OCI-M1 (cell line): ENCODE measurements at regions not wholly inside any gene's neighbourhood (a gene's known extent, or its start where the extent isn't known, plus 50 kb on each side); places are given as distances from the start of the nearest gene placed in this dataset.

Experiments
- DNase-seq: peaks from one replicate; lab custom pipeline; 2025; lab: John Stamatoyannopoulos, UW

- no peak for DNase-seq
Observed at GRCh38 chr4:186934244-186934643, 210.6 kb upstream of the FAT1 start.

DNA sequence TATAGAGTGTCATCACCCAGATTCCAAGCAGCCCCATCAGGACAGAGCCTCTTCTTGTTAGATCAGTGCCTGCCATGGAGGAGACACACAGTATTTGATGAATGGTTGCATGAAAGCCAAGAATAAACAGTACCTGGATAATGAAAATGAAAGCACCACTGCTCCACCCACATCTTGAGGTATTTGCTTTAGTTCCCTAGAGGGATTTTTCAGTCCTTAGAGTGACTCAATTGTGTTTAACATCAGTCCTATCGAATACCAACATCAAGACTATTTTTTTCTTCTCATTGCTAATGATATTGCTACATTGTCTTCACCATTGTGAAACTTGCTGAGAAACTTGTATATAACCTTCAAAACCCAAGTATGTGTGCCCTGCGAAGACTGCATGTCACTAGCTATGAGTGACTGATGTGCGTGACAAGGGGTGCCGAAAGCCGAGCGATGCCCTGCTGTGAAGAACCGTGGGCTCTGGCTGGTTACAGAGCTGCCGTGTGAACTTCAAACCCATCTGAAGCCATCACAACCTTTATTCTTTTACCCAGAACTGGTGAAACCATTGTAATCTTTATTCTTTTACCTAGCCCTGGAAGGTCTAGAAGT, 211.3 kb upstream of the FAT1 start:
- DNase-seq, result peak; percentile 30

DNA sequence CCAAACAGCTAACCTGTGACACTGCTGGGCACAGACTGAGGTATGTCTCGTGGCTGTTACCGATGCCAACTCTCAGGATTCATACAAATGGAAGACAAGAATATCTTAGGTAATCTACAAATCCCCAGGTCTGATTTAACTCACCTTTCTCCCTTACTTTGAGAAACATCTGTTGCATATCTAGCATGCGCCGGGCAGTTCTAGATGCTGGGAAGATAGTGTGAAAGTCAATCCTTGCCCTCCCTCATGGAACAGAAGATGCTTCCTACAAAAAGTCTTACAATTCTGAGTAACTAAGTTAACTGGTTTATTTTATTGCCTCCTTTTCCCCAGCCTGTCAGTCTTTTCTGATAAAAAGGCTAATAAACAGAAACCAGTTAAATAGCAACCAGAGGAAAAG, 212.2 kb upstream of the FAT1 start:
- DNase-seq, result no peak

- no peak for DNase-seq
Observed at GRCh38 chr4:186936496-186937375, 213.1 kb upstream of the FAT1 start.

DNA sequence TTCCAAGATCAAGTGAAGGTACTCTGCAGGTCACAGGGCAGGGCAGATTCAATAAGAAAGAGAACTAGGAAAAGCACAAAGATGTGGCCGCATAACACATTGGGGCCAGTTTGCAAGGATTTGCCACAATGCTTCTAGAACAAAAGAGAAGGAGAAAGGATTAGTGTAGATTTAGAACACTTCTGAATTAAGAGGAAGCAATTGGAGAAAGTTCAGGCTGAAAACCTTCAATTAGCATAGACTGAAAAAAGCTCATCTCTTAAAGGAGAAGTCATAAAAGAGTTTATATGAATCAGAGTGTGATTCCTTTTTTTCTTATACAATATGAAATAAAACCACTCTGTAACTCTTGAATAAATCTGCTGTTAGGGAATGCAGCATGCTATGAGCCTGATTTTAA, 215.6 kb upstream of the FAT1 start:
- DNase-seq, result peak; percentile 18

DNA sequence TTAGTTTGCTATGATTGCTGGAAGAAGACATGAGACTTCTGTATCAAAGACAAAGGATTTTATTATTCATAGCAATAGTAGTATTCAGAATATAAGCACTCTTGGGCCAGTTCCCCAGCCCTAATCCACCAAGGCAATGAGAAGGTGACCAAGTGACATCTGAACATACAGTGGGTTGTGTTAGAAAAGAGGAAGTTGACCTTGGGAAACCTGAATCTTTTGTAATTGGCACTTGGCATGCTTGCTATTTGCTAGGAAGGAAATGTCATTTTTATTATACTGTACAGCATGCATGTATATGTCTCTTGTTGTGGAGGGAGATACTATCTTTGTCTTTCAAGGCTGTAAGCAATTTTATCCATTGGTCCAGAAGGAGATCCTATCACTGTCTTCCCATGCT, 216.1 kb upstream of the FAT1 start:
- DNase-seq, result peak; percentile 83

DNA sequence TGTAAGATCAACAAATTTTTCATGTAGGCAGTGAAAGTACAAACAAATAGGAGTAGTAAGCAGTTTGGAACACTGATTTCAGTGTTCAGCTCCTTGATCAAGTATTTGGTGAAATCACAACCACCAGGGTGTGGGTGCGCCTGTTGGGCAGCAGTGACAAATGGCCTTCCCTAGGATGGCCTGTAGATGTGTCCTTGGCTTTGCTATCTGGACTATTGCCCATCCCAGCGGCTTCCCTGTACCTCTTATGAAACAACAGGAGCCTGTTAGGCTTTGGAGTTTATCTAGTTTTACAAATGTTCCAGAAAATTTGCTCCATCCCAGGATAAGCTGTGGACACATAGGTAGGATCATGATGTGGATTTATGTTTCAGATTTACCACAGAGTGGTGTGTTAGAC, 216.8 kb upstream of the FAT1 start:
- DNase-seq, result no peak

- no peak for DNase-seq
Observed at GRCh38 chr4:186942758-186943377, 219.2 kb upstream of the FAT1 start.

GRCh38 chr4:186943411-186943810, 219.8 kb upstream of the FAT1 start:
- DNase-seq, result no peak

GRCh38 chr4:186946136-186946535, 222.5 kb upstream of the FAT1 start:
- DNase-seq, result no peak

DNA sequence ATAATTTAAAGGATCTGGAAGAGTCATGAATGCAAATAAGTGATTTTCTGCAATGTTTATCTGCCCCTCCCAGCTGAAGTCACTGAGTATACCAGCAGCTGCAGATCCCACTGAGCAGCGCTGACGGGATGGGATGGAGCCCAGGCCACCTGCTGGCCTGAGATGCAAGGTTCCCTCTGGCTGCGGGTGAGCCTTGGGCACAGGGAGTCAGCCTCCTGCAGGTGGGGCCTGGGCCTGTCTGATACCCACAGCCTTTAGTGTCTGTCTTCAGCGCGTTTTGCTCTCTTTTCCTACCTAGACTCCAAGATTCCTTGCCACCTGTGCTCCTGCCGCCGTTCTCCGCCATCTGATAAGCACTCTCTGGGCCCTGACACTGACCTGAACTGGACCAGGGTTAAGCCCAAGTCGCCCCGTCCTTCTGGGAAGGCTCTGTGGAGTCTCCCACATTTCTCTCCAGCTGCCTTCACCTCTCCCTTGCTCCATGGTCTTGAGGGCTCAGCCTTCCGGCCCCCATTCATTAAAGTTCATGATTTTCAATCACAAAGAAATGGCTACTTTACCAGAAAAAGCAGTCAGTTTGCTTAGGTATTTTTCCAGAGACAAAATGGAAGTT, 223.1 kb upstream of the FAT1 start:
- no peak for DNase-seq

DNA sequence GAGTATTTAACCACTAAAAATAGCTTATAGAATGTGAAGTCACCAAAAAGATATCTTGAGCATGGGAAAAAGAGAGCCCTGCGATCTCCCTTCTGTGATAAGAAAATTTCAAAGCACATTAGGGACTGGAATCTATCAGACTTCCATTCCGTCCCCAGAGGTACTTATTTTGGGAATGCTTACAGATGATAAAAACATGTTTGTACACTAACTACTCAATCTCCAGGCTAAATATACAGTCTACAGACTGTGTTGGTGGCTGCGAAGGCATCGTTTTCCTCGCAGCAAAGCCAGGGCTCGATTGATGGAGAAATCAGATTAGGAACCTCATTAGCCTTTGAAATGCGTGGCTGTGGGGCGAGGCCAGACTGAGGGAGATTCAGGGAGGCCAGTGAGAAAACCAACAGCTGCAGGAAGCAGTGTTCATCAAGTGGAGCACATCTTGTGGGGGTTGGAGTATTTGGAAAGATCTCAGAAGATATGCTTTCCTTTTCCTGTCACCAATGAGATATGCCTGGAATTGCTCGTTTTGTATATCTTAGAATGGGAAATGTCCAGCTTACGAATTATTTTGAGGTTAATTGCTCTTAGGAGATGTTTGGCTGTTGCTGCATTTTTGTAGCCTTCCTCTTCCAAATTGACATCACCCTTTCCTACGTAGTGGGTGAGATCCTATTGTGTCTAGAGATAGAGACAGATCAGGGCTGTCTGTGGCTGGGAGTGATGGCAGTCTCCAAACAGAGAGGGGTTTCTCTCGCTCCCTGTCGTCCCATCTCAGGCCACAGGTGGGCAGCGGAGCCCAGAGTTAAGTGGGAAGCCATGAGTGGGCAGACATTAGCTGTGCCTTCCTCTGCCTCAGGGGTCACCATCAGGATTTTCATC, 224.9 kb upstream of the FAT1 start:
- DNase-seq, result peak; percentile 44

DNA sequence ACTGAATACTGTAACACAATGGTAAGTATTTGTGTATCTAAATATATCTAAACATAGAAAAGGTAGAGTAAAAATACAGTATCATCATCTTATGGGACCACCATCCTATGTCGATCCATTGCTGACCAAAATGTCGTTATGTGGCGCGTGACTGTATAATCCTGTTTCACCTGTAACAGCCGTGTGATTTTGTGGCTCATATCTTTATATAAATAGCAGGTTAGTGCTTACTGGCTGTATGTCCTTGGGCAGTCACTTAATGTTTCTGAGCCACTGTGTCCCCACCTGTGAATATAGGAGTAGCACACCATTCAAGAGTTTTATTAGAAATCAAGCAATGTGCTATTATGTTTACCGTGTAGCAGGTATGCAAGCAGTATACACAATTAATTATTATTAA, 226.2 kb upstream of the FAT1 start:
- DNase-seq, result no peak

DNA sequence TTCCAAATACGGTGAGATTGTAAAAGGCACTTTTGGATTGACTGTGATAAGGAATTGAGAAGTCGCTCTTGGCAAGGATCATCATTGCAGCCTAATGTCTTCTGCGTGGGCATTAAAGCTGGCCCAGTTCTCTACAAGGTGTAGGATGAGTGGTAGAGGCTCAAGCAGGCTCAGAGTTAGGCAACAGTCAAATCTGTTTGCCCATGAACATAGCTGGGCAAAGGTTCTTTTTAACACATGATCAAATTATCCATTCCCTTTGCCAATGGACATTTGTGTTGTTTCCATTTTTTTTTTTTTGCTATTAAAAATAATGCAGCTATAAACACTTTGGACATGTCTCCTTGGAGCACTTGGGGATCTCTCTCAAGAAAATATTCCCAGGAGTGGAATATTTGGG, 229.1 kb upstream of the FAT1 start:
- no peak for DNase-seq

DNA sequence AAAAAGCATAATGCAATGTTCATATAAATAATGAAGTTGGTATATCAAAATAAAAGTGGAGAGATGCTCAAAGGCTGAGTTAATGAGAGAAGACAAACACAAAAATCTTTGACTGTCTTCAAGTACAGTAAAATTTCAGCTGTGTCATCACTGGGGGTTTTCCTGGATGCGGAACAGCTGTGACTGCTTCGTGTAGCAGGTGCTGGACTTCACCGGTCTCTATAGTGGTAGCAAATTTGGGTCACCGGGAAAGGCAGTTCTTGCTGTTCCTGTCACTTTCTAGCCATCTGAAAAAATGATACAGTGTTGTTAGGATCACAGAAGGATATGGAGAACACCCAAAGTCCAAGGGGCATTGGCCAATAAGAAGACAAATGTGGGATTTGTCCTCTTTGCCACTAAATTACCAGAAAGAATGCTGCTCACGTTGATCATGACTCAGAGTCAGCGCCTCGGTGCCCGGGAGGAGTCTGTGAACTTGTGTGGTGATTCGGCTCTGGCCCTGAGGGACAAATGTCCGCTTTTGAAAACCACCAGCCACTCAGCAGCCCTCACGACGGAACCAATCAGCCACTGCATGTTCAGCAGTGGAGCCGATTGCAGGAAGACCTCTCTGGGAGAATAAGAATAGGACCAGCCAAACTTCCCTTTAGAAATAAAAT, 230.1 kb upstream of the FAT1 start:
- no peak for DNase-seq

- no peak for DNase-seq
Observed at GRCh38 chr4:186954509-186954908, 230.9 kb upstream of the FAT1 start.

- DNase-seq, result no peak
Observed at GRCh38 chr4:186954956-186955355, 231.3 kb upstream of the FAT1 start.

- DNase-seq, result no peak
Observed at GRCh38 chr4:186957952-186958555, 234.4 kb upstream of the FAT1 start.

DNA sequence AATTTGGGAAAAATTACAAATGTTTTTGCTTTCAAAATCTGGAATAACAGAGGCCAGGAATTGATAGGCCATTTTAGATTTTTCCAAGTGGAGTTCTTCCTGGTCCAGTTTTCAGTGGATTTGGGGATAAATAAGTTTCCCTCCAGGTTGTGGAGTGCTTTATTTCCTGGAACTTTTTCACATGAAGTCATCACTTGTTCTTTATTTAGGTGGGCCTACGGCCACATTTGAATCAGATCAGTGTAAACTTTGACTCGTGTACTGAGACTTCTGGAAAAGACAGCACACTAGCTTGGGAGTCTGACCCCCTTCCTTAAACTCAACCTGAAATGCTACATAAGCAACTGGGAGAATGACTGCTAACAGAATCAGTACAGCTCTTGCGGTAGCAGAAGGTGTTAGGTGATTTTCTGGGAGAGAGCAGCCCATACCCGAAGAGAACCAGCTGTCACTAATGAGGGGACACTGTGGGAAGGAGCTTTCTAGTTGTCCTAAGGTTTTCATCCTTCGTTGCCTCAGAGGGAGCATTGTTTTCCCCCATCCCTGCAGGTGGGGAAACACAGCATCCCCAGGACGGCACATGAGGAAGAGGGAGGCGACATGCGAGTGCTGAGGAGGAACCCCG, 235.2 kb upstream of the FAT1 start:
- no peak for DNase-seq
